ENCODE measurements at regions not wholly inside any gene's neighbourhood (a gene's known extent, or its start where the extent isn't known, plus 50 kb on each side); places are given as distances from the start of the nearest gene placed in this dataset.

- no peak for TF ChIP-seq POLR2A (IDR thresholded peaks at IDR 0.05; ENCODE audit: low read depth, low read length)
- TF ChIP-seq POLR2AphosphoS5 (IDR thresholded peaks at IDR 0.05; ENCODE audit: low read depth, low read length) = no peak
- no peak for TF ChIP-seq TAF1 (IDR thresholded peaks at IDR 0.05; ENCODE audit: low read depth, low read length)
- no peak for TF ChIP-seq SPI1 (IDR thresholded peaks at IDR 0.05; ENCODE audit: low read depth, low read length)
- no peak for TF ChIP-seq PAX5 (IDR thresholded peaks at IDR 0.05; ENCODE audit: insufficient read depth, low read length, severe bottlenecking)
These were observed 307.9 kb upstream of the POU3F2 start for GRCh38 chr6:98526465-98526864.
